ENCODE measurements at regions not wholly inside any gene's neighbourhood (a gene's known extent, or its start where the extent isn't known, plus 50 kb on each side); places are given as distances from the start of the nearest gene placed in this dataset.

GRCh38 chr4:100590325-100590724 lies 72.5 kb upstream of the EMCN start:
- no peaks in the 10 kb centered on the region for H3K79me2 ChIP-seq (ENCODE audit: insufficient read depth, low read length)
- no peak overlapping the region for H2AFZ ChIP-seq (ENCODE audit: low read length)
- no peak overlapping the region for H2BK15ac ChIP-seq (ENCODE audit: low read depth, low read length)
- no peak for DNase-seq
- H3K23ac ChIP-seq (ENCODE audit: insufficient read length, low read depth, low read length): no peak overlapping the region
- no peak overlapping the region for H2BK120ac ChIP-seq (ENCODE audit: low read depth, low read length, poor library complexity, severe bottlenecking)
- H2BK5ac ChIP-seq (ENCODE audit: insufficient read length, low read length): no peak overlapping the region
- H3K79me1 ChIP-seq (ENCODE audit: insufficient read depth, low read depth, low read length, poor library complexity, severe bottlenecking): no peaks in the 10 kb centered on the region
- H3K9me3 Mint-ChIP-seq: no peaks in the 10 kb centered on the region
- no peaks in the 10 kb centered on the region for H3K9me3 ChIP-seq (ENCODE audit: control insufficient read depth, low read depth, low read length)
- no peak overlapping the region for H2AK5ac ChIP-seq (ENCODE audit: insufficient read length, low read length)
- H4K8ac ChIP-seq (replicated peaks; ENCODE audit: insufficient read length, low read depth, low read length): no peak overlapping the region
- no peak overlapping the region for H3T11ph ChIP-seq (ENCODE audit: low read length)
- no peak overlapping the region for H3K56ac ChIP-seq (ENCODE audit: insufficient read length, low read depth, low read length)
- no peak overlapping the region for H2BK12ac ChIP-seq (ENCODE audit: insufficient read length, low read depth, low read length)
- WGBS (ENCODE audit: extremely low coverage, insufficient read length, low lambda C conversion rate): no CpG with 5 or more reads among the region's 1 CpG
- H2BK20ac ChIP-seq (ENCODE audit: low read depth, low read length, poor library complexity, severe bottlenecking): no peak overlapping the region
- H3K4me2 ChIP-seq (ENCODE audit: insufficient read depth, insufficient read length, low read length): no peak overlapping the region
- no peak overlapping the region for H4K91ac ChIP-seq (ENCODE audit: insufficient read length, low read depth, low read length)
- no peaks in the 10 kb centered on the region for H3K27me3 ChIP-seq (ENCODE audit: insufficient read depth, low read length)
- H3K4me3 Mint-ChIP-seq: no peak overlapping the region
- H4K20me1 ChIP-seq (ENCODE audit: control insufficient read depth, insufficient read depth, insufficient read length): no peaks in the 10 kb centered on the region
- no peak overlapping the region for H3K4ac ChIP-seq (ENCODE audit: low read depth, low read length)
- H3K14ac ChIP-seq (ENCODE audit: insufficient read depth, low read length): no peak overlapping the region
- H3K4me1 Mint-ChIP-seq: peaks cover 9% of the 10 kb centered on the region in 2 experiments
- H3K23me2 ChIP-seq (ENCODE audit: insufficient read length, low read depth, low read length, poor library complexity, severe bottlenecking): no peaks in the 10 kb centered on the region
- H3K18ac ChIP-seq (ENCODE audit: insufficient read length, low read depth, low read length): no peak overlapping the region
- H4K5ac ChIP-seq (ENCODE audit: insufficient read length, low read depth, low read length): no peak overlapping the region
- H3K27me3 Mint-ChIP-seq (ENCODE audit: low read depth): no peaks in the 10 kb centered on the region
- H3K9ac ChIP-seq (ENCODE audit: extremely low read depth, insufficient read length, low read length): no peak overlapping the region
- no peak for TF ChIP-seq CTCF (conservative IDR thresholded peaks at IDR 0.05)
- H3K36me3 Mint-ChIP-seq (ENCODE audit: insufficient read depth in 1 of 3, low read depth in 3 of 3): no peaks in the 10 kb centered on the region
- no peak overlapping the region for H3K27ac Mint-ChIP-seq
- H3K27ac ChIP-seq (ENCODE audit: insufficient read length, low read depth, low read length): no peak overlapping the region
- no peaks in the 10 kb centered on the region; the same call in 1 of the 2 replicates for H3K4me1 ChIP-seq (ENCODE audit: insufficient read depth, low read length)

Data from H9 (cell line).